GM23338 (cell line): ENCODE measurements at regions not wholly inside any gene's neighbourhood (a gene's known extent, or its start where the extent isn't known, plus 50 kb on each side); places are given as distances from the start of the nearest gene placed in this dataset.

Experiments
- ATAC-seq: fragments of 200-7000 bp; cut with Tn5 transposase; 3 replicates; pipeline ENCODE4 v1.9.1; 2020
- DNase-seq: peaks from one replicate; pipeline ENCODE4 v3.0.0-alpha.2; 2015; ENCODE audit warnings: low spot score
- H2AFZ ChIP-seq: fragments of 200-600 bp; sonication (generic); 2 replicates; pipeline ENCODE4 v1.8.0; 2016; ENCODE audit warnings: antibody characterized with exemption, mild to moderate bottlenecking, moderate library complexity
- H3F3A ChIP-seq: fragments of 200-600 bp; sonication (generic); replicated peaks from 2 replicates; pipeline ENCODE4 v1.8.0; 2017; ENCODE audit warnings: antibody characterized with exemption, mixed run types, low read depth
- H3K27ac ChIP-seq: fragments of 200-600 bp; sonication (generic); 2 replicates; pipeline ENCODE4 v1.6.1; 2016; ENCODE audit warnings: low read depth
- H3K27me3 ChIP-seq: fragments of 200-600 bp; sonication (generic); 2 replicates; pipeline ENCODE4 v1.8.0; 2016; ENCODE audit warnings: mild to moderate bottlenecking, mixed run types, moderate library complexity; ENCODE audit not compliant: insufficient read depth
- H3K36me3 ChIP-seq: fragments of 200-600 bp; sonication (generic); 2 replicates; pipeline ENCODE4 v1.8.0; 2016; ENCODE audit warnings: mild to moderate bottlenecking; ENCODE audit not compliant: insufficient read depth
- H3K4me1 ChIP-seq: fragments of 200-600 bp; sonication (generic); 2 replicates; pipeline ENCODE4 v1.8.0; 2016; ENCODE audit warnings: mild to moderate bottlenecking, moderate library complexity; ENCODE audit not compliant: insufficient read depth
- H3K4me2 ChIP-seq: fragments of 200-600 bp; sonication (generic); 2 replicates; pipeline ENCODE4 v1.7.1; 2017; ENCODE audit warnings: mixed run types
- H3K4me3 ChIP-seq: fragments of 200-600 bp; sonication (generic); 2 replicates; pipeline ENCODE4 v1.6.1; 2016; ENCODE audit warnings: mixed run types
- H3K79me2 ChIP-seq: fragments of 200-600 bp; sonication (generic); replicated peaks from 2 replicates; pipeline ENCODE4 v1.8.0; 2017; ENCODE audit warnings: mild to moderate bottlenecking; ENCODE audit not compliant: insufficient read depth
- H3K9me2 ChIP-seq: fragments of 200-600 bp; sonication (generic); 2 replicates; pipeline ENCODE4 v1.8.0; 2017; ENCODE audit not compliant: insufficient read depth
- H4K20me1 ChIP-seq: fragments of 200-600 bp; sonication (generic); replicated peaks from 2 replicates; pipeline ENCODE4 v1.8.0; 2017; ENCODE audit warnings: mild to moderate bottlenecking; ENCODE audit not compliant: insufficient read depth
- H3K27ac Mint-ChIP-seq: 2 replicates; pipeline ENCODE4 v1.8.0; 2020; ENCODE audit warnings: inconsistent platforms, mild to moderate bottlenecking, moderate library complexity, mixed read lengths
- H3K27me3 Mint-ChIP-seq: 3 replicates; pipeline ENCODE4 v1.8.0; 2022; ENCODE audit warnings: low read depth, mild to moderate bottlenecking, moderate library complexity, mixed read lengths, inconsistent platforms; ENCODE audit not compliant: insufficient read depth, poor library complexity
- H3K36me3 Mint-ChIP-seq: 3 replicates; pipeline ENCODE4 v1.8.0; 2021; ENCODE audit warnings: low read depth, mild to moderate bottlenecking, inconsistent platforms, moderate library complexity, mixed read lengths
- H3K4me1 Mint-ChIP-seq: 3 replicates; pipeline ENCODE4 v1.8.0; 2020; ENCODE audit warnings: mild to moderate bottlenecking, inconsistent platforms, mixed read lengths
- H3K4me3 Mint-ChIP-seq: 3 replicates; pipeline ENCODE4 v1.8.0; 2021; ENCODE audit warnings: moderate library complexity, mild to moderate bottlenecking, inconsistent platforms, mixed read lengths
- H3K9me3 Mint-ChIP-seq: 3 replicates; pipeline ENCODE4 v1.8.0; 2020; ENCODE audit warnings: moderate library complexity, mild to moderate bottlenecking, inconsistent platforms, mixed read lengths
- CTCF ChIP-seq, 2 experiments: fragments of 200-600 bp in 1 of 2; sonication (generic) in 1 of 2; conservative IDR thresholded peaks; 2 replicates each; pipeline versions ENCODE4 v1.5.1 to v1.6.1; 2016 to 2017; ENCODE audit warnings: antibody characterized with exemption in 2 of 2, low read depth in 2 of 2, mild to moderate bottlenecking in 2 of 2, moderate library complexity in 1 of 2
- ETS1 ChIP-seq: IDR thresholded peaks from 2 replicates; pipeline ENCODE4 v1.6.1; 2016; ENCODE audit warnings: antibody characterized with exemption
- JUNB ChIP-seq: IDR thresholded peaks from one replicate; pipeline ENCODE4 v1.6.1; 2016; ENCODE audit warnings: antibody characterized with exemption; ENCODE audit not compliant: unreplicated experiment
- POLR2AphosphoS5 ChIP-seq: IDR thresholded peaks from 2 replicates; pipeline ENCODE4 v1.6.1; 2016; ENCODE audit warnings: antibody characterized with exemption, low read depth
- REST ChIP-seq: IDR thresholded peaks from one replicate; pipeline ENCODE4 v1.6.1; 2018; ENCODE audit warnings: antibody characterized with exemption; ENCODE audit not compliant: unreplicated experiment
- STAT1 ChIP-seq: IDR thresholded peaks from one replicate; pipeline ENCODE4 v1.6.1; 2016; ENCODE audit warnings: antibody characterized with exemption; ENCODE audit not compliant: unreplicated experiment
- ZNF331 ChIP-seq: fragments of 250-450 bp; sonication (Bioruptor Pico); IDR thresholded peaks from 2 replicates; pipeline ENCODE4 v1.5.0; 2020; ENCODE audit warnings: low read depth, mild to moderate bottlenecking, moderate library complexity
- ZNF462 ChIP-seq: fragments of 250-450 bp; sonication (Bioruptor Pico); IDR thresholded peaks from 2 replicates; pipeline ENCODE4 v1.5.0; 2020; ENCODE audit warnings: mild to moderate bottlenecking, moderate library complexity

GRCh38 chr16:66087308-66087707, 279.2 kb upstream of the CDH5 start (continued):
- TF ChIP-seq CTCF (conservative IDR thresholded peaks at IDR 0.05; ENCODE audit: low read depth in 2 of 2) (no peak), REST (no peak), ETS1 (no peak), ZNF331 (no peak)

GRCh38 chr16:66085651-66086050, 280.8 kb upstream of the CDH5 start:
- no peaks in the 10 kb centered on the region for H3K9me3 Mint-ChIP-seq
- Histone ChIP-seq H3K4me1 (peaks cover 10% of the 10 kb centered on the region; the same call in 1 of the 2 replicates), H2AFZ (peak overlapping the region; percentile 74), H3F3A (no peaks in the 10 kb centered on the region), H3K4me3 (no peak overlapping the region), H4K20me1 (no peaks in the 10 kb centered on the region), H3K27me3 (no peaks in the 10 kb centered on the region), H3K4me2 (no peak overlapping the region), H3K9me2 (no peaks in the 10 kb centered on the region; the same call in 1 of the 2 replicates), H3K36me3 (no peaks in the 10 kb centered on the region), H3K79me2 (no peaks in the 10 kb centered on the region), H3K27ac (no peak overlapping the region)
- H3K4me1 Mint-ChIP-seq: peaks cover 21% of the 10 kb centered on the region
- no peaks in the 10 kb centered on the region; the same call in 2 of the 3 replicates for H3K36me3 Mint-ChIP-seq
- ATAC-seq (no peak), DNase-seq (no peak)
- no peak overlapping the region for H3K4me3 Mint-ChIP-seq
- H3K27me3 Mint-ChIP-seq: peaks cover 4% of the 10 kb centered on the region
- H3K27ac Mint-ChIP-seq: no peak overlapping the region
- TF ChIP-seq ZNF462 (CRISPR knock-in tag): no peak
- no peak for TF ChIP-seq CTCF (conservative IDR thresholded peaks at IDR 0.05; ENCODE audit: low read depth in 2 of 2)
- no peak for TF ChIP-seq STAT1
- no peak for TF ChIP-seq ETS1
- TF ChIP-seq JUNB: no peak
- no peak for TF ChIP-seq POLR2AphosphoS5
